Large intestine (tissue), 3 donors: ENCODE measurements at regions not wholly inside any gene's neighbourhood (a gene's known extent, or its start where the extent isn't known, plus 50 kb on each side); places are given as distances from the start of the nearest gene placed in this dataset.
A peak's percentile ranks its signal among the peaks of the same experiment; 100 is the strongest.

Source experiments
- DNase-seq, 2 donors: peaks; one replicate each; pipeline versions ENCODE4 v3.0.0 to v3.0.0-alpha.2; 2013
- H3K27ac ChIP-seq: one replicate; pipeline ENCODE4 v1.5.1; 2013; ENCODE audit warnings: low read length
- H3K27me3 ChIP-seq: 2 replicates; pipeline ENCODE4 v1.6.1; 2013; ENCODE audit warnings: low read length; ENCODE audit not compliant: control insufficient read depth, insufficient read depth
- H3K36me3 ChIP-seq: 2 replicates; pipeline ENCODE4 v1.6.1; 2013; ENCODE audit warnings: low read length; ENCODE audit not compliant: control insufficient read depth, insufficient read depth
- H3K4me1 ChIP-seq: one replicate; pipeline ENCODE4 v1.6.1; 2013; ENCODE audit warnings: low read length; ENCODE audit not compliant: control insufficient read depth, insufficient read depth
- H3K4me3 ChIP-seq: one replicate; pipeline ENCODE4 v1.5.1; 2013; ENCODE audit warnings: low read length
- H3K9me3 ChIP-seq: one replicate; pipeline ENCODE4 v1.6.1; 2013; ENCODE audit warnings: mild to moderate bottlenecking, low read depth, low read length, moderate library complexity; ENCODE audit not compliant: control insufficient read depth
- WGBS: methylation state at CpG from one replicate; pipeline ENCODE4 v1.1.5; 2013; ENCODE audit warnings: low lambda C conversion rate; ENCODE audit not compliant: insufficient coverage; 5-methylcytosine and 5-hydroxymethylcytosine counted together

GRCh38 chr5:73395256-73395655 is 53.3 kb downstream of the FOXD1 start:
- Histone ChIP-seq H3K4me3 (no peak overlapping the region), H3K36me3 (no peaks in the 10 kb centered on the region), H3K27me3 (no peaks in the 10 kb centered on the region), H3K4me1 (peaks cover 33% of the 10 kb centered on the region), H3K9me3 (no peaks in the 10 kb centered on the region), H3K27ac (no peak overlapping the region)
- no peak for DNase-seq

GRCh38 chr5:73394610-73395009 is 54.0 kb downstream of the FOXD1 start:
- H3K4me1 ChIP-seq: peaks cover 37% of the 10 kb centered on the region
- no peaks in the 10 kb centered on the region for H3K27me3 ChIP-seq
- H3K9me3 ChIP-seq: no peaks in the 10 kb centered on the region
- no peak overlapping the region for H3K4me3 ChIP-seq
- no peaks in the 10 kb centered on the region for H3K36me3 ChIP-seq
- 63% methylated on average over 1 of the region's 4 CpGs for WGBS
- DNase-seq: no peak
- no peak overlapping the region for H3K27ac ChIP-seq

- no peak overlapping the region for H3K4me3 ChIP-seq
- H3K4me1 ChIP-seq: peaks cover 40% of the 10 kb centered on the region
- H3K9me3 ChIP-seq: no peaks in the 10 kb centered on the region
- WGBS: no CpG with 5 or more reads among the region's 2 CpGs
- peak overlapping the region; percentile 68 for H3K27ac ChIP-seq
- H3K27me3 ChIP-seq: no peaks in the 10 kb centered on the region
- H3K36me3 ChIP-seq: no peaks in the 10 kb centered on the region
- DNase-seq: peak in 1 of 2 donors; percentile 54
Measured at GRCh38 chr5:73393611-73394489, 54.7 kb downstream of the FOXD1 start.

DNA sequence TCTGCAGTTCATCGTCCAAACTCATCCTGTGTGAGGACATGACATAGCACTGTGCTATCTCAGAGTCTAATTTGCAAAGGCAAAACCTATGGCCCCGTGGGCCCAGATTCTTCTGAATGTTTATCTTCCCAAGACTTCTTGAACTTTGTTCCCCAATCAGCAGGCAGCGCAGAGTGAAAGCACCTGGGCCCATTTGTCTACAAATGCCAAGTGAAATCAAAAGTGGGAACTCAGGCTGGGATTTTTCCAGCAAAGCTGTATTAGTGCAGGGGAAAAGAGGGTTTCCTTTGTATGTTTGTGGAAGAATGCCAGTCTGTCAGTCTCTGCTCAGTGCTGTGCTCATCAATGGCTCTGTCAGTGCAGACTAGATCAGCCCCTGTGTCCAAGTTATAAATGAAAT is 55.8 kb downstream of the FOXD1 start:
- DNase-seq: peak; percentile 76 to 89
- Histone ChIP-seq H3K4me1 (peaks cover 50% of the 10 kb centered on the region), H3K4me3 (no peak overlapping the region), H3K27ac (peak overlapping the region; percentile 68), H3K9me3 (no peaks in the 10 kb centered on the region), H3K36me3 (no peaks in the 10 kb centered on the region), H3K27me3 (no peaks in the 10 kb centered on the region)
- no CpG with 5 or more reads among the region's 3 CpGs for WGBS

GRCh38 chr5:73391441-73391881 is 57.1 kb downstream of the FOXD1 start:
- H3K4me1 ChIP-seq: peaks cover 58% of the 10 kb centered on the region
- no peaks in the 10 kb centered on the region for H3K27me3 ChIP-seq
- H3K27ac ChIP-seq: no peak overlapping the region
- DNase-seq: no peak
- no peaks in the 10 kb centered on the region for H3K36me3 ChIP-seq
- no peak overlapping the region for H3K4me3 ChIP-seq
- no peaks in the 10 kb centered on the region for H3K9me3 ChIP-seq
- WGBS: 43% methylated on average over 1 of the region's 3 CpGs

DNA sequence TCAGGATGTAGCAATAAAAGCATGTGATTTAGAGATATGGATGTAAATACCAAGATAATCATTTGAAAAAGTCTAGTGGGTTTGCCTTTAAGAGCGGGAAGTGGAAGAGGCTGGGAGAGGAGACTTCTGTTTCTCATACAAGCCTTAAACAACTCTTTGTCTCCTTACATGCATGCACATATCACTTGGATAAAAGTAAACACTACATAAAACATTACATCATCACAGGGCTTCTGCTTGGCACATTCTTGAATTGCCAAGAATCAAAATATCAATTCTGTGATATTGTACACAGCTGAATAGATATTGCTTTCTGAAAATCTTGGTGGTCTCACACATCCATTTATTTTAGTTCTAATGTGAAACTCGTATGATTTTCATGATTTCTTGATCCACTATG is 57.6 kb downstream of the FOXD1 start:
- 33% methylated on average over 1 of the region's 2 CpGs for WGBS
- Histone ChIP-seq H3K4me3 (no peak overlapping the region), H3K9me3 (no peaks in the 10 kb centered on the region), H3K36me3 (no peaks in the 10 kb centered on the region), H3K4me1 (peaks cover 59% of the 10 kb centered on the region), H3K27me3 (no peaks in the 10 kb centered on the region), H3K27ac (no peak overlapping the region)
- DNase-seq: peak in 1 of 2 donors; percentile 60

DNA sequence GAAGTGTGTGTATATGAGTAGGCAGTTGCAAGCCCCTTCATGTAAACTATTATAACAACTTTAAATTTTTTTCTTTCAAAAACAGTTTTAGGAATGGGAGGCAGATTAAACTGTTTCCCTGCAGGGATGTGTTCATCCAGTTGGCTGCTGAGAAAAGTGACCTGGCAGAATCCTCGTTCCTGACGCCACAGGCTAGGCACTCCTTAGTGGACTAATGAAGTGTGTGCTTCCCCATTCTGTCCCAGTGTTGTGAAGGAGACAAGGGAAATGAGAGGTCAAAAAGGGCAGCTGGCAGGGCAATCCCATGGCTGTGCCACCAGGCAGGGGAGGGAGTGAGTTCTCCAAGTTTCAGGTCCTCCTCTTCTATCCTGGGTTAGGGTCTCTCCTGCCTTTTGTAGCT is 59.8 kb downstream of the FOXD1 start:
- Histone ChIP-seq H3K4me3 (no peak overlapping the region), H3K27ac (no peak overlapping the region), H3K27me3 (peaks cover 2% of the 10 kb centered on the region), H3K36me3 (no peaks in the 10 kb centered on the region), H3K4me1 (peaks cover 48% of the 10 kb centered on the region), H3K9me3 (peaks cover 11% of the 10 kb centered on the region)
- no peak for DNase-seq
- WGBS: no CpG with 5 or more reads among the region's 2 CpGs

DNA sequence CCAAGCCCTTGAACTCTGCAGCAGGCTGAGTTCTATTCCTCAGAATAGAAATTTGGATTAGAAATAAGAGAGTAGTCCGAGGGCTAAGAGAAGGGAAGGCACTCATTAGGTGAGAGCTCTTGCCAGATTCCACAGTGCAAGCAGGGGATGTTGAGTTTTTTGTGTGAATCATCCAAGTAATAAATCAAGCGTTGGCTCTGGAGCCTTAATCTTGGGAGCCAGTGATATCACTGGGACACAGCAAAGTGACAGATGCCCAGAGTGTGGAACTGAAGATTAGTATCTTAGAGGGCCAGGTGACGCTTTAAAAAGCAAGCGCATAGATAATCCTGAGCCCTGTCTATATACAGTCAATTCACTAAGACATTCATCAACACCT is 60.3 kb downstream of the FOXD1 start:
- DNase-seq: no peak
- H3K4me1 ChIP-seq: peaks cover 44% of the 10 kb centered on the region
- no peak overlapping the region for H3K27ac ChIP-seq
- no CpG with 5 or more reads among the region's 4 CpGs for WGBS
- no peaks in the 10 kb centered on the region for H3K36me3 ChIP-seq
- peaks cover 11% of the 10 kb centered on the region for H3K9me3 ChIP-seq
- H3K4me3 ChIP-seq: no peak overlapping the region
- peaks cover 6% of the 10 kb centered on the region for H3K27me3 ChIP-seq

- no peak for DNase-seq
- Histone ChIP-seq H3K27me3 (peaks cover 11% of the 10 kb centered on the region), H3K36me3 (no peaks in the 10 kb centered on the region), H3K27ac (peak overlapping the region; percentile 61), H3K4me1 (peaks cover 43% of the 10 kb centered on the region), H3K4me3 (no peak overlapping the region), H3K9me3 (peaks cover 11% of the 10 kb centered on the region)
- WGBS: no CpG with 5 or more reads among the region's 7 CpGs
Measured at GRCh38 chr5:73387601-73388305, 60.8 kb downstream of the FOXD1 start.

DNA sequence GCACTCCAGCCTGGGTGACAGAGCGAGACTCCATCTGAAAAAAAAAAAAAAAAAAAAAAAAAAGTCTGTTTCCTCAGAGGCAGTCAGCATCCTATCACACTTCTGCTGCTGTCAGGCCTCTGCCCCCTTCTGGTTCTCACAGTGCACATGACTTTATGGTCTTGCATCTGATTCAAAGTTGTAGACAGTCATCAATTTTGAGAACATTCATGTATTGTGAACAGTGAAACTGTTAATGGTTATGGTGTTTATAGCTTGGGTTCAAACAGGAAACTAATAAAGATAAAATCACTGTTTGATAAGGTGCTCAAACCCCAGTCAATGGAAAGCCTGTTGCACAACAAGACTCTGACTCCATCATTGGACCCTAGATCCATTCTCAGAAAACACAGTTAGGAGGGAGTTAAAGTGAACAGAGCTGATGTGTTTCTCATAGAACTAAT is 61.4 kb downstream of the FOXD1 start:
- Histone ChIP-seq H3K27ac (peak overlapping the region; percentile 61), H3K4me1 (peaks cover 40% of the 10 kb centered on the region), H3K27me3 (peaks cover 17% of the 10 kb centered on the region), H3K4me3 (no peak overlapping the region), H3K9me3 (peaks cover 15% of the 10 kb centered on the region), H3K36me3 (no peaks in the 10 kb centered on the region)
- WGBS: no CpG with 5 or more reads among the region's 1 CpG
- DNase-seq: peak; percentile 77 to 90
